Calu3 (cell line): ENCODE measurements at regions not wholly inside any gene's neighbourhood (a gene's known extent, or its start where the extent isn't known, plus 50 kb on each side); places are given as distances from the start of the nearest gene placed in this dataset.

Experiments
- BruUV-seq: library from RNA; stranded (reverse); fragments of 400-500 nt; replicated peaks from 2 replicates; lab custom pipeline; 2021; lab: Mats Ljungman, UMichigan
- CTCF ChIA-PET: fragments of 300-600 bp; sonication (Branson Sonifier 250); formaldehyde crosslinking; loops from one replicate; lab custom pipeline; 2022; ENCODE audit warnings: antibody characterized with exemption; lab: Charles Lee
- DNase-seq: peaks from one replicate; pipeline ENCODE4 v3.0.0; 2022
- H3K27ac Mint-ChIP-seq: one replicate; pipeline ENCODE4 v1.8.0; 2022; ENCODE audit warnings: mixed read lengths; ENCODE audit not compliant: unreplicated experiment
- H3K27me3 Mint-ChIP-seq: one replicate; pipeline ENCODE4 v1.8.0; 2022; ENCODE audit warnings: mixed read lengths; ENCODE audit not compliant: unreplicated experiment
- H3K36me3 Mint-ChIP-seq: one replicate; pipeline ENCODE4 v1.8.0; 2022; ENCODE audit warnings: mild to moderate bottlenecking, moderate library complexity, mixed read lengths; ENCODE audit not compliant: insufficient read depth, unreplicated experiment
- H3K4me1 Mint-ChIP-seq: one replicate; pipeline ENCODE4 v1.8.0; 2022; ENCODE audit warnings: mild to moderate bottlenecking, low read depth, mixed read lengths; ENCODE audit not compliant: unreplicated experiment
- H3K4me3 Mint-ChIP-seq: one replicate; pipeline ENCODE4 v1.8.0; 2022; ENCODE audit warnings: mild to moderate bottlenecking, low read depth, moderate library complexity, mixed read lengths; ENCODE audit not compliant: unreplicated experiment
- H3K9me3 Mint-ChIP-seq: one replicate; pipeline ENCODE4 v1.8.0; 2022; ENCODE audit warnings: low read depth, mixed read lengths; ENCODE audit not compliant: unreplicated experiment
- CTCF ChIP-seq: fragments of 200-600 bp; IDR thresholded peaks from one replicate; pipeline ENCODE4 v1.8.0; 2022; ENCODE audit warnings: antibody characterized with exemption; ENCODE audit not compliant: unreplicated experiment
- intact Hi-C: fragments of 100-400 bp; cut with micrococcal nuclease; formaldehyde crosslinking; loops from one replicate; pipeline ENCODE4 v1.10.0; 2022; ENCODE audit not compliant: unreplicated experiment

- intact Hi-C loops: no loop called here
- no TSS peak for BruUV-seq
- H3K4me1 Mint-ChIP-seq: no peaks in the 10 kb centered on the region
- H3K36me3 Mint-ChIP-seq: no peaks in the 10 kb centered on the region
- H3K27me3 Mint-ChIP-seq: no peaks in the 10 kb centered on the region
- peaks cover 11% of the 10 kb centered on the region for H3K9me3 Mint-ChIP-seq
- no peak overlapping the region for H3K4me3 Mint-ChIP-seq
- DNase-seq: no peak
- no peak for TF ChIP-seq CTCF
- H3K27ac Mint-ChIP-seq: no peak overlapping the region
- CTCF ChIA-PET: no interaction called here
Observed at GRCh38 chr9:23379842-23380241, 446.2 kb downstream of the ELAVL2 start.

DNA sequence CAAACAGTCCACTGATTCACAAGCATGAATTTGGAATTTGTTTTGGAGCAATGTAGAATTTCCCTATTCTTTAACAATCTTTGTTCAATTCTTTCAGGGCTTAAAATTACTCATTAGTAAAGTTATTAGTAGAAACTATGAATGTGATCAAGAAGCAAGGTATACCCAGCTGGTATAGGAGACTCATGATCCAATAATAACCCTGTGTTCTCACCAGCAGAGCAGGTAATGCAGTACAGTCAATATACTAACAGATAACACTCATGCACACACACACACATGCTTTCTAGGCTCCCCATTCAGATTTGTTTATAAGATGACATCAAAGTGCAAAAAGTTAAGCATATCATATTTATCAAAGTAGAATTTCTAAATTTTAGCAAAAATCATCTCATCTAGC, 445.2 kb downstream of the ELAVL2 start:
- intact Hi-C loops: no loop called here
- no peak for TF ChIP-seq CTCF
- H3K4me1 Mint-ChIP-seq: no peaks in the 10 kb centered on the region
- DNase-seq: no peak
- no peak overlapping the region for H3K4me3 Mint-ChIP-seq
- no peaks in the 10 kb centered on the region for H3K27me3 Mint-ChIP-seq
- H3K9me3 Mint-ChIP-seq: peaks cover 11% of the 10 kb centered on the region
- no peak overlapping the region for H3K27ac Mint-ChIP-seq
- BruUV-seq: no TSS peak
- no peaks in the 10 kb centered on the region for H3K36me3 Mint-ChIP-seq
- CTCF ChIA-PET: no interaction called here

GRCh38 chr9:23382418-23382817, 443.6 kb downstream of the ELAVL2 start:
- no peak overlapping the region for H3K27ac Mint-ChIP-seq
- H3K9me3 Mint-ChIP-seq: peaks cover 11% of the 10 kb centered on the region
- intact Hi-C loops: no loop called here
- no peaks in the 10 kb centered on the region for H3K27me3 Mint-ChIP-seq
- no peak for DNase-seq
- no peak for TF ChIP-seq CTCF
- H3K4me1 Mint-ChIP-seq: no peaks in the 10 kb centered on the region
- CTCF ChIA-PET: no interaction called here
- H3K36me3 Mint-ChIP-seq: no peaks in the 10 kb centered on the region
- H3K4me3 Mint-ChIP-seq: no peak overlapping the region
- no TSS peak for BruUV-seq

DNA sequence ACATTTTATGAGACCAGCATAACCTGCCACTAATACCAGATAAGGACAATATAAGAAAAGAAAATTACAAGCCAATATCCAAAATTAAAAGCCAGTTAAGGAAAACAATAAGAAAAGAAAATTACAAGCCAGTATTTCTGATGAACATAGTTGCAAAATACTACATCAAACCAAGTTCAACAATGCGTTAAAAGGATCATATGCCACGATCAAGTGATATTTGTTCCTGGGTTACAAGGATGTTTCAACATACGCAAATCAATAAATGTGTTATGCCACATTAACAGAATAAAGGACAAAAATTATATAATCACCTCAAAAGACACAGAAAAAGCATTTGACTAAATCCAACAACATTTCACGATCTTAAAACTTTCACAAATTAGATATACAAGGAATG, 431.9 kb downstream of the ELAVL2 start:
- intact Hi-C loops: no loop called here
- no peaks in the 10 kb centered on the region for H3K27me3 Mint-ChIP-seq
- no peak for DNase-seq
- H3K9me3 Mint-ChIP-seq: peaks cover 5% of the 10 kb centered on the region
- no peaks in the 10 kb centered on the region for H3K4me1 Mint-ChIP-seq
- no peak for TF ChIP-seq CTCF
- no peak overlapping the region for H3K4me3 Mint-ChIP-seq
- BruUV-seq: no TSS peak
- CTCF ChIA-PET: no interaction called here
- H3K36me3 Mint-ChIP-seq: no peaks in the 10 kb centered on the region
- no peak overlapping the region for H3K27ac Mint-ChIP-seq

DNA sequence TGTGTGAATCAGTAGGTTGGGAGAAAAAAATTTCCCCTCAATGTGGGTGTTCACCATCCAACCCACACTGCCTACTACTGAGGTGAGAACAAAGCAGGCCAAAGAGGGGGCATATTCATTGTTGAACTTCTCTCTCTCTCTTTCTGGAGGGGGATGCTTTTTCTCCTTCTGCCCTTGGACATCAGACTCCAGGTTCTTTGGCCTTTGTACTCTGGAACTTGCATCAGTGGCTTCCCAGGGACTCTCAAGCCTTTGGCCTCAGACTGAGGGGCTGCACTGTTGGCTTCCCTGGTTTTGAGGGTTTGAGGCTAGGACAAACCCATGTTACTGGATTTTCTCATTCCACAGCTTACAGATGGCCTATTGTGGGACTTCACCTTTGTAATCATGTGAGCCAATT, 417.2 kb downstream of the ELAVL2 start:
- H3K4me3 Mint-ChIP-seq: no peak overlapping the region
- H3K9me3 Mint-ChIP-seq: peaks cover 2% of the 10 kb centered on the region
- no peaks in the 10 kb centered on the region for H3K4me1 Mint-ChIP-seq
- no peak for DNase-seq
- H3K27ac Mint-ChIP-seq: no peak overlapping the region
- no TSS peak for BruUV-seq
- intact Hi-C loops: no loop called here
- H3K27me3 Mint-ChIP-seq: no peaks in the 10 kb centered on the region
- TF ChIP-seq CTCF: no peak
- CTCF ChIA-PET: no interaction called here
- H3K36me3 Mint-ChIP-seq: no peaks in the 10 kb centered on the region
